Liver (tissue), 8 donors: ENCODE measurements at regions not wholly inside any gene's neighbourhood (a gene's known extent, or its start where the extent isn't known, plus 50 kb on each side); places are given as distances from the start of the nearest gene placed in this dataset.

ENCODE experiments used
- DNase-seq: peaks from one replicate; pipeline ENCODE4 v3.0.0-alpha.2; 2017; ENCODE audit warnings: low spot score
- H3K27ac ChIP-seq, 2 donors: one replicate each; pipeline ENCODE4 v1.7.0; 2013; ENCODE audit warnings: inconsistent platforms in 2 of 2, low read length in 2 of 2, control low read depth in 1 of 2, low read depth in 1 of 2, mild to moderate bottlenecking in 1 of 2
- H3K27me3 ChIP-seq, 4 donors: one replicate each; pipeline versions ENCODE4 v1.6.1 to v1.7.0; 2013; ENCODE audit warnings: low read length in 3 of 4, inconsistent platforms in 1 of 4, mild to moderate bottlenecking in 1 of 4, moderate library complexity in 1 of 4; ENCODE audit not compliant: control insufficient read depth in 4 of 4, insufficient read depth in 4 of 4
- H3K36me3 ChIP-seq, 4 donors: one replicate each; pipeline versions ENCODE4 v1.6.1 to v1.7.0; 2013; ENCODE audit warnings: low read length in 3 of 4, mild to moderate bottlenecking in 3 of 4, low read depth in 1 of 4, moderate library complexity in 1 of 4; ENCODE audit not compliant: control insufficient read depth in 4 of 4, insufficient read depth in 3 of 4
- H3K4me1 ChIP-seq, 4 donors: one replicate each; pipeline versions ENCODE4 v1.6.1 to v1.7.0; 2013; ENCODE audit warnings: low read length in 3 of 4, mild to moderate bottlenecking in 3 of 4, moderate library complexity in 1 of 4; ENCODE audit not compliant: control insufficient read depth in 4 of 4, insufficient read depth in 4 of 4
- H3K4me3 ChIP-seq, 3 donors: one replicate each; pipeline versions ENCODE4 v1.6.1 to v1.7.0; 2013; ENCODE audit warnings: low read length in 3 of 3, control low read depth in 1 of 3, low read depth in 1 of 3, mild to moderate bottlenecking in 1 of 3
- H3K9ac ChIP-seq, 2 donors: one replicate each; pipeline ENCODE4 v1.7.0; 2013; ENCODE audit warnings: low read length in 2 of 2, mild to moderate bottlenecking in 2 of 2, moderate library complexity in 2 of 2, control low read depth in 1 of 2, low read depth in 1 of 2
- H3K9me3 ChIP-seq, 4 donors: one replicate each; pipeline versions ENCODE4 v1.6.1 to v1.7.0; 2013; ENCODE audit warnings: low read length in 3 of 4; ENCODE audit not compliant: control insufficient read depth in 4 of 4
- CTCF ChIP-seq: fragments of 150-350 bp; IDR thresholded peaks from 2 replicates; pipeline ENCODE4 v1.5.1; 2017; ENCODE audit warnings: improper control_type of control experiment, low read depth, low read length; ENCODE audit not compliant: missing input control
- EGR1 ChIP-seq, 2 donors: IDR thresholded peaks; 2 replicates each; pipeline ENCODE4 v1.6.1; 2016 to 2018; ENCODE audit warnings: antibody characterized with exemption in 2 of 2, low read depth in 2 of 2
- FOXA1 ChIP-seq: IDR thresholded peaks from 2 replicates; pipeline ENCODE4 v1.6.1; 2016; ENCODE audit warnings: antibody characterized with exemption
- FOXA2 ChIP-seq: IDR thresholded peaks from 2 replicates; pipeline ENCODE4 v1.6.1; 2016; ENCODE audit warnings: antibody characterized with exemption
- GABPA ChIP-seq, 2 donors: IDR thresholded peaks in 1 of 2; conservative IDR thresholded peaks in 1 of 2; 2 replicates each; pipeline ENCODE4 v1.6.1; 2016; ENCODE audit warnings: antibody characterized with exemption in 2 of 2, mild to moderate bottlenecking in 1 of 2, moderate library complexity in 1 of 2
- HNF4A ChIP-seq, 2 donors: conservative IDR thresholded peaks; 2 replicates each; pipeline ENCODE4 v1.6.1; 2016; ENCODE audit warnings: antibody characterized with exemption in 2 of 2, mild to moderate bottlenecking in 2 of 2
- HNF4G ChIP-seq: IDR thresholded peaks from 2 replicates; pipeline ENCODE4 v1.6.1; 2016; ENCODE audit warnings: antibody characterized with exemption
- JUND ChIP-seq, 2 donors: IDR thresholded peaks; 2 replicates each; pipeline ENCODE4 v1.6.1; 2016; ENCODE audit warnings: antibody characterized with exemption in 2 of 2
- MAX ChIP-seq: IDR thresholded peaks from 2 replicates; pipeline ENCODE4 v1.6.1; 2016; ENCODE audit warnings: antibody characterized with exemption
- NR2F2 ChIP-seq: IDR thresholded peaks from 2 replicates; pipeline ENCODE4 v1.6.1; 2016; ENCODE audit warnings: antibody characterized with exemption
- RAD21 ChIP-seq, 2 donors: IDR thresholded peaks; 2 replicates each; pipeline ENCODE4 v1.6.1; 2016; ENCODE audit warnings: antibody characterized with exemption in 2 of 2, mild to moderate bottlenecking in 2 of 2
- REST ChIP-seq: IDR thresholded peaks from 2 replicates; pipeline ENCODE4 v1.6.1; 2016; ENCODE audit warnings: antibody characterized with exemption, mild to moderate bottlenecking
- RXRA ChIP-seq, 2 donors: IDR thresholded peaks; 2 replicates each; pipeline ENCODE4 v1.6.1; 2017 to 2018; ENCODE audit warnings: antibody characterized with exemption in 2 of 2, mild to moderate bottlenecking in 1 of 2
- SP1 ChIP-seq: IDR thresholded peaks from 2 replicates; pipeline ENCODE4 v1.6.1; 2018; ENCODE audit warnings: antibody characterized with exemption, mild to moderate bottlenecking
- TAF1 ChIP-seq: conservative IDR thresholded peaks from 2 replicates; pipeline ENCODE4 v1.6.1; 2016; ENCODE audit warnings: antibody characterized with exemption, mild to moderate bottlenecking
- YY1 ChIP-seq: IDR thresholded peaks from 2 replicates; pipeline ENCODE4 v1.6.1; 2016; ENCODE audit warnings: antibody characterized with exemption, mild to moderate bottlenecking
- ZBTB33 ChIP-seq: IDR thresholded peaks from 2 replicates; pipeline ENCODE4 v1.6.1; 2016; ENCODE audit warnings: antibody characterized with exemption
- WGBS: extraction: QIAGEN DNeasy Blood & Tissue Kit; methylation state at CpG from one replicate; pipeline ENCODE4 v1.1.7; 2013; 5-methylcytosine and 5-hydroxymethylcytosine counted together
- donor health status: healthy.
- donor health status: healthy.
- donor health status: healthy.
- donor health status: healthy.
- donor health status: healthy.

- WGBS: 78% methylated on average over 3 of the region's 3 CpGs
- TF ChIP-seq NR2F2: no peak
- no peak for TF ChIP-seq HNF4A (conservative IDR thresholded peaks at IDR 0.05)
- TF ChIP-seq FOXA2: no peak
- TF ChIP-seq YY1: no peak
- TF ChIP-seq TAF1: no peak
- no peak for TF ChIP-seq MAX
- H3K27me3 ChIP-seq: no peaks in the 10 kb centered on the region
- H3K4me1 ChIP-seq: no peaks in the 10 kb centered on the region
- DNase-seq: no peak
- H3K27ac ChIP-seq: no peak overlapping the region
- H3K9me3 ChIP-seq: no peaks in the 10 kb centered on the region
- no peak overlapping the region for H3K4me3 ChIP-seq
- H3K9ac ChIP-seq: no peak overlapping the region
- H3K36me3 ChIP-seq: no peaks in the 10 kb centered on the region
Observed at GRCh38 chr2:145085612-145086011, 565.7 kb upstream of the ZEB2 start.

- H3K4me3 ChIP-seq: no peak overlapping the region
- DNase-seq: no peak
- WGBS: 65% methylated on average over 1 of the region's 1 CpG
- H3K9ac ChIP-seq: no peak overlapping the region
- H3K36me3 ChIP-seq: no peaks in the 10 kb centered on the region
- no peak for TF ChIP-seq REST
- no peak for TF ChIP-seq CTCF
- no peak for TF ChIP-seq HNF4A (conservative IDR thresholded peaks at IDR 0.05)
- no peak for TF ChIP-seq MAX
- TF ChIP-seq YY1: no peak
- no peak for TF ChIP-seq GABPA (IDR thresholded peaks at IDR 0.05 in 1 of 2, conservative IDR thresholded peaks at IDR 0.05 in 1 of 2)
- no peak for TF ChIP-seq ZBTB33
- no peak for TF ChIP-seq FOXA1
- no peak for TF ChIP-seq RXRA (IDR thresholded peaks at IDR 0.05)
- TF ChIP-seq SP1: no peak
- no peak for TF ChIP-seq FOXA2
- no peak for TF ChIP-seq EGR1 (IDR thresholded peaks at IDR 0.05; ENCODE audit: low read depth in 2 of 2)
- TF ChIP-seq RAD21 (IDR thresholded peaks at IDR 0.05): no peak
- TF ChIP-seq JUND (IDR thresholded peaks at IDR 0.05): no peak
- no peak for TF ChIP-seq HNF4G
- no peak for TF ChIP-seq NR2F2
- H3K4me1 ChIP-seq: peaks cover 0 to 9% (median 3%) of the 10 kb centered on the region in 4 donors
- no peak overlapping the region for H3K27ac ChIP-seq
- H3K27me3 ChIP-seq: no peaks in the 10 kb centered on the region
- no peaks in the 10 kb centered on the region for H3K9me3 ChIP-seq
Observed at GRCh38 chr2:145080426-145080825, 560.5 kb upstream of the ZEB2 start.
